ENCODE measurements at regions not wholly inside any gene's neighbourhood (a gene's known extent, or its start where the extent isn't known, plus 50 kb on each side); places are given as distances from the start of the nearest gene placed in this dataset.
"Not testable (repeated sequence)": the region's sequence is repeated elsewhere in the genome, so short reads cannot be mapped to it uniquely, and the experiment has no call there.

DNA sequence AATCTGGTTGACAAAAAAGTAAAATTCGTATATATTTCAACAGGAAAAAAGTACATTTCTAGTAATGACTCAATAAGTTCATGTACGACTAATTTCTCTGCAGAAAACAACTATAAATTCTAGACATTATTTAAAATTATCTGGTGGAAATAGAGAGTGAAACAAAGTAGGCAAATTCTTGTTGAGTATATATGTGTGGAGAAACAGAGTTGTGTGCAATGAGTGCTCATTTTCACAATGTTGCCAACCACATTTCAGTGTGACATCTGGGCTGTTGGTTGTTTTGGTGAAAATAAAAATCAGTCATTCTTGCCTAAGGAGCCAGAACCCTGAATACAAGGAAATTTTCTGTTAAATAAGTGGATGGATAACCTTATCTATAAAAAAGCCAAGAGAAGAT is 372.0 kb upstream of the NDST4 start:
- H3K27me3 ChIP-seq: no peaks in the 10 kb centered on the region
- no peak for DNase-seq
- H3K36me3 ChIP-seq: no peaks in the 10 kb centered on the region
- H3K4me3 ChIP-seq: no peak overlapping the region
- no peaks in the 10 kb centered on the region for H3K9me3 ChIP-seq

DNA sequence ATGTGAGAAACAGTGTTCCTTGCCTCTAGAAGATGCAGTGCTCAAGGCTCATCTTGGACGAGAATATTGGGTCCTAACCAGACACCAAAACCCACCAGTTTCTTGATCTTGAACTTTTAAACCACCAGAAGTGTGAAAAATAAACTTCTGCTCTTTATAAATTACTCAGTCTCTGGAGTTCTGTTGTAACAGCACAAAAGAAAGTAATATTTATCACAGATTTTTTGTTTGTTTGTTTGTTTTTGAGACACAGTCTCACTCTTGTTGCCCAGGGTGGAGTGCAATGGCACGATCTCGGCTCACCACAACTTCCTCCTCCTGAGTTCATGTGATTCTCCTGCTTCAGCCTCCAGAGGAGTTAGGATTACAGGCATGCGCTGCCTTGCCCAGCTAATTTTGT is 371.1 kb upstream of the NDST4 start:
- no peaks in the 10 kb centered on the region for H3K27me3 ChIP-seq
- H3K9me3 ChIP-seq: no peaks in the 10 kb centered on the region
- no peak overlapping the region for H3K4me3 ChIP-seq
- no peaks in the 10 kb centered on the region for H3K36me3 ChIP-seq
- no peak for DNase-seq

DNA sequence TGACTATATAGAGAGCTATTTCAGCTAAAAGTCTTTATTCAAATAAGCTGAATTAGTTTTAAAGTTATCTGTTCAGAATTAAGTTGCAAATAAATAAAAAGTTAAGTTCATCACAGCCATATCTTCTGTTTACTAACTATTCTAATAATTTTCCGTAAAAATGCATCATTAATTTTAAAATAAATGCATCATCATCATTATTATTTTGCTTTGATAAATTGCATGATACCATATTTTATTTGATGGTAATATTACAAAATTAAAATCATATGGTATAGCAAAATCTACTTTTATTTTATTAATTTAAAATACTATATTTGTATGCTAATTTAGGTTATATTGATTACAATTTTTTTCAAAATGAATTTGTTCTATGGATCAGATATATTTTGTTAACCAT is 357.3 kb upstream of the NDST4 start:
- no peaks in the 10 kb centered on the region for H3K36me3 ChIP-seq
- H3K4me3 ChIP-seq: no peak overlapping the region
- no peaks in the 10 kb centered on the region for H3K9me3 ChIP-seq
- DNase-seq: no peak
- H3K27me3 ChIP-seq: no peaks in the 10 kb centered on the region

DNA sequence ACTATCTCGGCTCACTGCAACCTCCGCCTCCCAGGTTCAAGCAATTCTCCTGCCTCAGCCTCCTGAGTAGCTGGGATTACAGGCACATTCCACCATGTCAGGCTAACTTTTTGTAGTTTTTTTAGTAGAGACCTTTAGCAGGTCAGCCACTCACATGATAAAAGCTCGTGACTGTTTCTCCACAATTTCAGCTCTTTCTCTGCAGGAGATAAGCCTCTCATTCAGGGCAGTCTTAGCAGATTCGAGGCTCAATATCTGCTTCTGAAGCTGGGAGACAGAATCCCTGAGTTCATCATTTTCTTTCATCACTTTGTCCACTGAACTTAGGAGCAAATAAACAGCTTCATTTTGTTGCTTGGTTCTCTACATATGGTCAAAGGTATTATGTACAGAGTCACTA is 345.9 kb upstream of the NDST4 start:
- H3K27me3 ChIP-seq, H3K9me3 ChIP-seq, H3K4me3 ChIP-seq, DNase-seq, H3K36me3 ChIP-seq: not testable (repeated sequence)

DNA sequence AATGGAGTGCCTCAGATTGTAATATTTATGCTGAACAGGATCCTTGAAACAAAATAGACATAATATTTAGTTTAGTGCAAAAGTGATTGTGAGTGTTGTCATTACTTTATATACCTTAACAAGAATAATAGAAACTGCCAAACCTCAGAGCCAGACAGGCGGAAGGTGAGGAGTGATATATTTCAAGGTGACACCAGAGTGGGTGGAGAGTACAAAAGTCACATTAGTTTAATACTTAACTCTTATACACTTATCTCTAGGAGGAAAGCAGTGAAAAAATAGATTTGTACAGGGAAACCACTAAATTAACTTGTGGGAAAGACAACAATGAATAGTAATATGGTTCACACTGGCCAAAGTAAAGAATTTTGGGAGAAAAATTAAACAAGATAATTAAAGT is 342.8 kb upstream of the NDST4 start:
- Histone ChIP-seq H3K9me3 (no peaks in the 10 kb centered on the region), H3K4me3 (no peak overlapping the region), H3K36me3 (no peaks in the 10 kb centered on the region), H3K27me3 (no peaks in the 10 kb centered on the region)
- DNase-seq: no peak

DNA sequence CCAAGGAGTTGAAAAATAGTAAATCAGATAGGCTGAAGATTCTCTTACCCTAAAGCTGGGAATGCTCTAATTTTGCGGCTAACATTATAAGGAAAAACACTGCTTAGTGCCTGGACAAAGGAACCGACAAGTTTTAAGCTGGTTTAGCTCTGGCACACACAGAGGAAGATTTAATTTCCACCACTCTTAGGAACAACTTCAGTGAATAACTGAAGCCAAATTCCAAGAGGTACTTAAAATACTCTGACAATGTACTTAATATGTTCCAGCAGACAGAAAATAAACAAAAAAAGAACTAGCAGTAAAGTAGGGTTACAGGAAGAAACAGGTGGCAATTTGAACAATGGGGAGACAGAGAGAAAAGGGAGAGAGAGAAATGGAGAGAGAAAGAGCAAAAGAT is 340.8 kb upstream of the NDST4 start:
- H3K9me3 ChIP-seq: no peaks in the 10 kb centered on the region
- no peaks in the 10 kb centered on the region for H3K27me3 ChIP-seq
- no peak for DNase-seq
- no peaks in the 10 kb centered on the region for H3K36me3 ChIP-seq
- H3K4me3 ChIP-seq: no peak overlapping the region

DNA sequence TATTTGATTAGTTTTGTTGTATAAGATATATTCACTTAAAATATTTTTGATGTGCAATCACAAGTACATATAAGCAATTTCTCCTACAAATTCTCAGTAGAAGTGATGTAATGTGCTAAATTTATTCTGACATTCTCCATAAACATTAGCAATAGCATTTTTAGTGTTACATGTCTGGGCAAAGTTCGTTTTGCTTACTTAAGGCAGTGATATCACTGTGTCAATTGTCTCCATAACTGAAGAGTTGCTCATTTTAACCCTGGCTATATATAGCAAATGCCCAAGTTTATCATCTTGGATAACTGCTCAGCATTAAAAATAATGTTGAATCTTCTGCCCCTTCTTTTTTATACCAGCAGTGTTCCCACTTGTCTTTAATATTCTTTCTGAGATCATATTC is 340.0 kb upstream of the NDST4 start:
- Histone ChIP-seq H3K4me3 (no peak overlapping the region), H3K9me3 (no peaks in the 10 kb centered on the region), H3K36me3 (no peaks in the 10 kb centered on the region), H3K27me3 (no peaks in the 10 kb centered on the region)
- DNase-seq: no peak

DNA sequence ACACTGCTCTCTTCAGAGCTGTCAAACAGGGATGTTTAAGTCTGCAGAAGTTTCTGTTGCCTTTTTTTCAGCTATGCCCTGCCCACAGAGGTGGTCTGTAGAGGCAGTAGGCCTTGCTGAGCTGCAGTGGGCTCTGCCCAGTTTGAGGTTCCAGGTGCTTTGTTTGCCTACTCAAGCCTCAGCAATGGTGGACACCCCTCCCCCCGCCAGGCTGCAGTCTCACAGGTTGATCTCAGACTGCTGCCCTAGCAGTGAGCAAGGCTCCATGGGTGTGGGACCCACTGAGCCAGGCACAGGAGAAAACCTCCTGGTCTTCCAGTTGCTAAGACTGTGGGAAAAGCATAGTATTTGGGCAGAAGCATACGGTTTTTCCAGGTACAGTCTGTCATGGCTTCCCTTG is 338.8 kb upstream of the NDST4 start:
- not testable (repeated sequence) for H3K27me3 ChIP-seq, H3K36me3 ChIP-seq, DNase-seq, H3K4me3 ChIP-seq, H3K9me3 ChIP-seq

DNA sequence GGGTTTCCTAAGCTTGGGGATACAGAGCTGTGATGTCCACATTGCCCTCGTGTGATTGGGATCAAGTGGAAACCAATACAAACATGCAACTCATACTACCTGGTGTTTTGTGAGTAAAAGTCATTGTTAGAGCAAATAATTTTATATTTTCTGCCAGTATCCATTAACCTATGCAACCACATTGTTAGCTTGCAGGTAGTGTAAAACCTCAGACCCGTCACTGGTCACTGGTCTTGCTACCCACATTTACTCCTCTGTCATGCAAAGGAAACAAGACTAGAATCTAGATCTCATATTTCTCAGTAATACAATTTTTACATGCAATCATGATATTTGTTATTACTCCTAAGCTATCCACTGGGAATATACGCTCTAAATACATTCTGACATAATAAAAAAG is 324.3 kb upstream of the NDST4 start:
- H3K27me3 ChIP-seq: no peaks in the 10 kb centered on the region
- H3K36me3 ChIP-seq: no peaks in the 10 kb centered on the region
- no peak overlapping the region for H3K4me3 ChIP-seq
- no peaks in the 10 kb centered on the region for H3K9me3 ChIP-seq
- DNase-seq: no peak

DNA sequence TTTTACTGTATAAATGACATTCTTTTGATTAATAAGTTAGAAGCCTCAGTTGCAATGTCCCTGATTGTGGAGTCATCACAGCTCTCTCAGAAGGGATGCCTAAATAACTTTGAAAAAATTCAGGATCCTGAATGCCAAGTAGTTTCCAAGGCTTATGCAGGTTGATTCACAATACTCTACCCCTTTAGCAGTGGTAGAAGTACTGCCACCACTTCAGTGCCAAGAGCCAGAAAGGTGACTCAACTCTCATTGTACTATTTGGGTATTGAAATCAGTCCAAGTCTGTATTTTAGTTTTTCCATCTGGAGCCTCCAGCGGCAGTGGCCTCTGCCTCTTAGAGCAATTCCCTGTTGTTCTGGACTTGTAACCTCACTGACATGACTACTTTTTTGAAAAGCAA is 320.1 kb upstream of the NDST4 start:
- no peak for DNase-seq
- no peaks in the 10 kb centered on the region for H3K36me3 ChIP-seq
- H3K9me3 ChIP-seq: no peaks in the 10 kb centered on the region
- no peak overlapping the region for H3K4me3 ChIP-seq
- H3K27me3 ChIP-seq: no peaks in the 10 kb centered on the region

DNA sequence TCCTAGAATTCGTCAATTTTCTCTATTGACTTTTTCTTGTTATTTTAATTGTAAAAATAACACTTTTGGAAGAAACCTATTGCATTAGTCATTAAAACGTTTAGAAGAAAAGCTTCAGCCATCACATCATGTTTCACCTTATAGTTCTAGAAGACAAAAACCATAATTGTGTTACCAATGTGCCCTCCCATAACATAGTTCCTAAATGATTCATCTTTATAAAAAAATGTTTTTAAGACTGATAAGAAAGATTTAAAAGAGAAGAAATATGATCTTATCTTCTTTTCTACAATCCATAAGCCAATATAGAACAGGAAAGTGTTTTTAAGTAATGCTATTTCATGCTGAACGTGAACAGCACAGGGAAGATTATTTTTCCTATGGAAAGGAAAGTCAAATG is 316.6 kb upstream of the NDST4 start:
- no peaks in the 10 kb centered on the region for H3K27me3 ChIP-seq
- H3K36me3 ChIP-seq: no peaks in the 10 kb centered on the region
- H3K4me3 ChIP-seq: no peak overlapping the region
- no peaks in the 10 kb centered on the region for H3K9me3 ChIP-seq
- no peak for DNase-seq

DNA sequence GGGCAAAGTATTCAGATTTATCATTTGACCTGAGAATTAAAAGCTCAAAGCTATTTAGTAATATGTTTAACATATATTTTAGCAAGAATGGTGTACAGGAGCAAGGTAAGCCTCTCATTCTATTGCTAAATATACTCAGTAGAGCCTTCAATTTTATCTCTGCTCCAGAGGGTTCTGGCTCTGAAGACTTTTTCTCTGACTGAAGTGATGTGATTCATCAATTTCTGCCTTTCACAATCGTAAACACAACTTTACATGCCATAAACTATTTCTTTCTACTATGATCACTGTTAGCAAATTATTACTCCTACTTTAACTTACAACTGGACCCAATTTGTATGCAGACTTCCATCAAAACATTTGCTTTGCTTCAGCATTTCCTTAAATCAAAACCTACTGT is 315.0 kb upstream of the NDST4 start:
- Histone ChIP-seq H3K36me3 (no peaks in the 10 kb centered on the region), H3K9me3 (no peaks in the 10 kb centered on the region)

DNA sequence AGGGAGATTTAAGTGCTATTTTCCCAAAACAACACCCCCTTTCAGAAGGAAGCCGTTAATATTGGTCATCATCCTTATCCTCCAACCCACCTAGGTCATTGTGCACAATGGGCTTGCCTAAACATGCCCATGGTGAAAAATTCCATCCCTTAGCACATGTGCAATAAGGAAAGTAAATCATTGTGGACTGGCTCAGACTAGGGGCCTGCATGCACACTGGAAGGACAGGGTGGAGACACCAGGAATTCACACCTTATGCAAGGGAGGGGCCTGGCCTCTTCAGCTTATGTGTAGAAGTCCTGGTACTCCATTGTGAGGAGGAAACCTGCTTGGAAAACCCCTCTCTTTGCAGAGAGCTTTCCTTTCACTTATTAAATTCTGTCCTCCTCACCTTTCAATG is 311.4 kb upstream of the NDST4 start:
- no peaks in the 10 kb centered on the region for H3K27me3 ChIP-seq
- DNase-seq: no peak
- H3K36me3 ChIP-seq: no peaks in the 10 kb centered on the region
- H3K4me3 ChIP-seq: no peak overlapping the region
- no peaks in the 10 kb centered on the region for H3K9me3 ChIP-seq

More for the DNA sequence above, 315.0 kb upstream of the NDST4 start:
- H3K27me3 ChIP-seq: no peaks in the 10 kb centered on the region
- DNase-seq: no peak
- H3K4me3 ChIP-seq: no peak overlapping the region

DNA sequence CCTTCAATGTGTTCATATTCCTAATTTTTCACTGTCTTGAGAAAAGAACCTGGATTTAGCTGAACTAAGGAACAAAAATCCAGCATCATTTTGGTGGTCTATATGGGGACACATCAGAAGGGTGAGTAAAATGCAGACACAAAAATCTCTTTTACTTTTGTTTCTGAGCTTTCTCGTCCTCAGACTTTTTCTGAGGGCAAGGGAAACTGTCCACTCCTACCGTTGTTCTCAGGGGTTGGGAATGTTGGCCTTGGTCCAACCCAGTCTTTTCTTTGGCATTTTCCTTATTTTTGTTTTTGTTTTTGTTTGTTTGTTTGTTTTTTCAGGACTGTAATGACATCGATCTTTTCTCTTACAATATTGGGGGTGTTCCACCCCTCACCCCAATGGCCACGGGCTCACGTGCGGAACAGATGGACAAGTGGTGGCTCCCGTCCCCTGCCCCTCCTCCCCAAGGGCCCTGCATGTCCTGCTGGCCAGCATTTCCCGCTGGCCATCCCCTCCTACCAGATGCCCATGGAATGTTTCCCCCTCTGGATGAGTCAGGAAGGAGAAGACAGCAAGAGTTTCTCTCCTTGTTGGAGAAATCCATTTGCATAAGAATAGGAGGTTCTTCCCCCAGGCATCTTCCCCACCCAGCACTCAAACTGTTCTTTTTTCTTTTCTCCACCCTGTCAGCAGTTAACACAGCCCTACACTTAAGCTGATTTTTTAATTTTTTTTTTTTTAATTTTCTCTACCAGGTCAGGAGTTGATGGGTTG is 305.4 kb upstream of the NDST4 start:
- H3K36me3 ChIP-seq: no peaks in the 10 kb centered on the region
- no peaks in the 10 kb centered on the region for H3K9me3 ChIP-seq
- H3K27me3 ChIP-seq: no peaks in the 10 kb centered on the region
- no peak for DNase-seq
- no peak overlapping the region for H3K4me3 ChIP-seq

DNA sequence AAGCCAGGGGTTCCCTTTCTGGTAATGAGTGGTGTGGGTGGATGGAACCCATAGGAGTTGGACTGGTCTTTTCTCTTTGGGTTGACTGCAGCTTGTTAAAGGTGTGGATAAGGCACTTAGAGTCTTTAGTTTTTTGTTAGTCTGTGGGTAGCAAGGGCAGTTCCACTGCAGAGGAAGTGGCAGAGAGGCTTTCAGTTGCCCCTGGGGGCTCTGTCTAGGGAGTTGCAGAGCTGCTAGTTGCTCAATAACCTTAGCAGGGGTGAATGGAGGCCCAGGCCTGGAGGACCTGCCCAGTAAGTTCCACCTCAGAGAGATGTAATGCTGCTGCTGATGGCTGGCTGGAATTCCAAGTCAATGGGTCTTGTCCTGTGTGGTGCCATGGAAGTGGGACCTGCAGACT is 282.6 kb upstream of the NDST4 start:
- H3K4me3 ChIP-seq: no peak overlapping the region
- H3K27me3 ChIP-seq: no peaks in the 10 kb centered on the region
- no peaks in the 10 kb centered on the region for H3K36me3 ChIP-seq
- DNase-seq: no peak
- H3K9me3 ChIP-seq: no peaks in the 10 kb centered on the region

DNA sequence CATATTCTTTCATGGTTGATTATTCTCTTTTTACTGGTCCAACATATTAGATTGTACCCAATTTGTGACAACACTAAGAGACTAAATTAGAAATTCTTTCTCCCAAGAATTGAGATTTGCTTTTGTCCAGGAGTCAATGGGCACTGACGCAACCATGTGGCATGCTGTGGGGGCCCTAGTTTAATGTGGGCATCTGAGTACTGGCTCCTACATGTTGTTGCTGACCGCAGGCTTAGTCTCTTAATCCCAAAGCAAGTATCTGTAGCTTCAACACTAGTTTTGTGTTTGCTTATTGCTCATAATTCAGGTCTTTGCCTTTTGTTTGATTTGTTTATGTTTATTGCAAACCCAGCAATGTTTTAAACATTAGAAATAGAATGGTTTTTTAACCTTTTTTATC is 263.4 kb upstream of the NDST4 start:
- Histone ChIP-seq H3K27me3 (no peaks in the 10 kb centered on the region), H3K9me3 (no peaks in the 10 kb centered on the region), H3K36me3 (no peaks in the 10 kb centered on the region), H3K4me3 (no peak overlapping the region)
- no peak for DNase-seq

DNA sequence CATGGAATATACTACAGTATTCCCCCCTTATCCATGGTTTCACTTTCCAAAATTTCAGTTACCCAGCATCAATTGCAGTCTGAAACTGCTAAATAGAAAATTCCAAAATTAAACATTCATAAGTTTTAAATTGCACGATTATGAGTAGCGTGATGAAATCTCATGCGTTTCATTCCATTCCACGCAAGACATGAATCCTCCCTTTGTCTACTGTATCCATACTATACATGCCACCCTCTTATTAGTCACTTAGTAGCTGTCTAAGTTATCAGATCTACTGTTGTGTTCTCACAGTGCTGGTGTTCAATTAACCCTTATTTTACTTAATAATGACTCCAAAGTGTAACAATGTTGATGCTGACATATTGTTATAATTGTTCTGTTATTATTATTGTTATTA is 261.2 kb upstream of the NDST4 start:
- Histone ChIP-seq H3K27me3 (no peaks in the 10 kb centered on the region), H3K4me3 (no peak overlapping the region), H3K36me3 (no peaks in the 10 kb centered on the region), H3K9me3 (no peaks in the 10 kb centered on the region)
- DNase-seq: no peak

DNA sequence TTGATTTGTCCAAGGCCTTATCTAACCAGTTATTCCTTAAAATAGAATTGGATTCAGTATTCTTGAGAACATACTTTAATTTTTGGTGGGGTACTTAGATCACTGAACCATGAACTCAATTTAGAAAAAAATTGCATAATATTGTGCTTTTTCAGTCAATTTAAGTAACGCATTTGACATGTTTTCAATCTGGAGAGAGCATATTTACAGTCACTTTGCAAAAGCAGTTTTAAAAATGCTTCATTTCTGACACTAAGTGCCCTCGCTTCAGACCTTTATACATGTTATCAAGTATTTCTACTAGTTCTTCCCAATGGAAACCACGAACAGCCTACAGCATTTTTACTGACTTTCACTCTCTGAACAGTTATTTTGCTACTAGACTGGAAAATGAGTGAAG is 257.1 kb upstream of the NDST4 start:
- DNase-seq: no peak
- H3K4me3 ChIP-seq: no peak overlapping the region
- H3K27me3 ChIP-seq: no peaks in the 10 kb centered on the region
- H3K36me3 ChIP-seq: no peaks in the 10 kb centered on the region
- no peaks in the 10 kb centered on the region for H3K9me3 ChIP-seq

DNA sequence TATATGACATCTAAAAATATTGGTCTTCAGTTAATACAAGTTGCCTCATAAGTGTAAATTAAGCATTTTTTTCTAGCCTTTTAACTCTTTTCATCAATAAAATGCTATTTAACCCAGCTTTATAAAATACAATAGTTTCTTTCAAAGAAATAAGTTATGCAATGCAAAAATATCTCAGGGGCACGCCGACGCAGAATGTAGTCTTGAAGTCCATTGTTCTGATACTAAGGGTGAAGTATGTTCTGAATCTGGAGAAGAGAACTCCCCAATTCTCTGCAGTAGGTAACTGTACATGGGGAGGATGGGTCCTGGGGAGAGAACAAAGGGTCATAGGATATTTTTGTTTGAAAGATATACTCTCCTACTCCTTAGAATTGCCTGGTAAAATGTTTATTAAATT is 256.6 kb upstream of the NDST4 start:
- H3K27me3 ChIP-seq: no peaks in the 10 kb centered on the region
- no peaks in the 10 kb centered on the region for H3K9me3 ChIP-seq
- no peak for DNase-seq
- no peaks in the 10 kb centered on the region for H3K36me3 ChIP-seq
- no peak overlapping the region for H3K4me3 ChIP-seq

Data from MG63 (cell line).